ENCODE measurements at regions not wholly inside any gene's neighbourhood (a gene's known extent, or its start where the extent isn't known, plus 50 kb on each side); places are given as distances from the start of the nearest gene placed in this dataset.
"Not testable (repeated sequence)": the region's sequence is repeated elsewhere in the genome, so short reads cannot be mapped to it uniquely, and the experiment has no call there.

DNA sequence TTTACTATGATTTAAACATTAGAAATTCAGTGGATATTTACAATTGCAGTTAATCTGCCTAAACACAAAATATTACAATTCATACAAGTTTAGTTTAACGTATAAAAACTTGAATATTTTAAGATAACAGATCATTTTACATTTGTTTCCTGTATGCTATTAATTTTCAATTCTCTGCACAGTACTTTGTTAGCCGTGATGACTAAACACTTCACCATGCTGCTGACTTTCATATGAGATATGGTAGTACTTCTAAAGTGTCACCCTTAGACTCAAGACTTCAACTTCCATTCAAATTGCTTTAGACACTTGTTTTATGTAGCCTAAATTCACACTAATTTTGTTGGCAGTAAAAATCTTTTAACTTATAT, 1646.4 kb upstream of the ADGRL3 start:
- Mint-ChIP-seq H3K9me3 (peaks cover 0 to 2% of the 10 kb centered on the region in 2 experiments; a peak in 2 of 5 replicates), H3K36me3 (ENCODE audit: insufficient read depth in 1 of 3, low read depth in 3 of 3) (no peaks in the 10 kb centered on the region), H3K4me1 (no peaks in the 10 kb centered on the region), H3K27ac (no peak overlapping the region), H3K4me3 (no peak overlapping the region), H3K27me3 (ENCODE audit: low read depth) (no peaks in the 10 kb centered on the region)
- Histone ChIP-seq H2BK5ac (ENCODE audit: insufficient read length, low read length) (no peak overlapping the region), H2BK20ac (ENCODE audit: low read depth, low read length, poor library complexity, severe bottlenecking) (no peak overlapping the region), H3K9me3 (ENCODE audit: control insufficient read depth, low read depth, low read length) (no peaks in the 10 kb centered on the region), H3K56ac (ENCODE audit: insufficient read length, low read depth, low read length) (no peak overlapping the region), H3K79me2 (ENCODE audit: insufficient read depth, low read length) (no peaks in the 10 kb centered on the region), H4K20me1 (ENCODE audit: control insufficient read depth, insufficient read depth, insufficient read length) (no peaks in the 10 kb centered on the region), H4K91ac (ENCODE audit: insufficient read length, low read depth, low read length) (no peak overlapping the region), H2AFZ (ENCODE audit: low read length) (no peak overlapping the region), H4K8ac (replicated peaks; ENCODE audit: insufficient read length, low read depth, low read length) (no peak overlapping the region), H3K79me1 (ENCODE audit: insufficient read depth, low read depth, low read length, poor library complexity, severe bottlenecking) (no peaks in the 10 kb centered on the region), H3K4ac (ENCODE audit: low read depth, low read length) (no peak overlapping the region), H4K5ac (ENCODE audit: insufficient read length, low read depth, low read length) (no peak overlapping the region), H3T11ph (ENCODE audit: low read length) (no peak overlapping the region), H3K18ac (ENCODE audit: insufficient read length, low read depth, low read length) (no peak overlapping the region), H3K27me3 (ENCODE audit: insufficient read depth, low read length) (no peaks in the 10 kb centered on the region), H2BK12ac (ENCODE audit: insufficient read length, low read depth, low read length) (no peak overlapping the region), H2BK120ac (ENCODE audit: low read depth, low read length, poor library complexity, severe bottlenecking) (no peak overlapping the region), H3K4me2 (ENCODE audit: insufficient read depth, insufficient read length, low read length) (no peak overlapping the region), H2BK15ac (ENCODE audit: low read depth, low read length) (no peak overlapping the region), H3K23ac (ENCODE audit: insufficient read length, low read depth, low read length) (no peak overlapping the region), H2AK5ac (ENCODE audit: insufficient read length, low read length) (no peak overlapping the region), H3K4me1 (ENCODE audit: insufficient read depth, low read length) (no peaks in the 10 kb centered on the region), H3K14ac (ENCODE audit: insufficient read depth, low read length) (no peak overlapping the region), H3K9ac (ENCODE audit: extremely low read depth, insufficient read length, low read length) (no peak overlapping the region), H3K27ac (ENCODE audit: insufficient read length, low read depth, low read length) (no peak overlapping the region), H3K23me2 (ENCODE audit: insufficient read length, low read depth, low read length, poor library complexity, severe bottlenecking) (no peaks in the 10 kb centered on the region)
- no peak for DNase-seq
- TF ChIP-seq, protein P1, sequence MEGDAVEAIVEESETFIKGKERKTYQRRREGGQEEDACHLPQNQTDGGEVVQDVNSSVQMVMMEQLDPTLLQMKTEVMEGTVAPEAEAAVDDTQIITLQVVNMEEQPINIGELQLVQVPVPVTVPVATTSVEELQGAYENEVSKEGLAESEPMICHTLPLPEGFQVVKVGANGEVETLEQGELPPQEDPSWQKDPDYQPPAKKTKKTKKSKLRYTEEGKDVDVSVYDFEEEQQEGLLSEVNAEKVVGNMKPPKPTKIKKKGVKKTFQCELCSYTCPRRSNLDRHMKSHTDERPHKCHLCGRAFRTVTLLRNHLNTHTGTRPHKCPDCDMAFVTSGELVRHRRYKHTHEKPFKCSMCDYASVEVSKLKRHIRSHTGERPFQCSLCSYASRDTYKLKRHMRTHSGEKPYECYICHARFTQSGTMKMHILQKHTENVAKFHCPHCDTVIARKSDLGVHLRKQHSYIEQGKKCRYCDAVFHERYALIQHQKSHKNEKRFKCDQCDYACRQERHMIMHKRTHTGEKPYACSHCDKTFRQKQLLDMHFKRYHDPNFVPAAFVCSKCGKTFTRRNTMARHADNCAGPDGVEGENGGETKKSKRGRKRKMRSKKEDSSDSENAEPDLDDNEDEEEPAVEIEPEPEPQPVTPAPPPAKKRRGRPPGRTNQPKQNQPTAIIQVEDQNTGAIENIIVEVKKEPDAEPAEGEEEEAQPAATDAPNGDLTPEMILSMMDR (conservative IDR thresholded peaks at IDR 0.05) = no peak
- no CpG with 5 or more reads among the region's 2 CpGs for WGBS (ENCODE audit: extremely low coverage, insufficient read length, low lambda C conversion rate)

DNA sequence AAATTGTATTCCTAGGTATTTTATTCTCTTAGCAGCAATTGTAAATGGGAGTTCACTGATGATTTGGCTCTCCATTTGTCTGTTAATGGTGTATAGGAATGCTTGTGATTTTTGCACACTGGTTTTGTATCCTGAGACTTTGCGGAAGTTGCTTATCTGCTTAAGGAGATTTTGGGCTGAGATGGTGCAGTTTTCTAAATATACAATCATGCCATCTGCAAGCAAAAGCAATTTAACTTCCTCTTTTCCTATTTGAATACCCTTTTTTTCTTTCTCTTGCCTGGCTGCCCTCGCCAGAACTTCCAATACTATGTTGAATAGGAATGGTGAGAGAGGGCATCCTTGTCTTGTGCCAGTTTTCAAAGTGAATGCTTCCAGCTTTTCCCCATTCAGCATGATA, 1643.9 kb upstream of the ADGRL3 start:
- not testable (repeated sequence) for H2BK12ac ChIP-seq (ENCODE audit: insufficient read length, low read depth, low read length); H3K9me3 ChIP-seq (ENCODE audit: control insufficient read depth, low read depth, low read length); H4K20me1 ChIP-seq (ENCODE audit: control insufficient read depth, insufficient read depth, insufficient read length); H3K36me3 Mint-ChIP-seq (ENCODE audit: insufficient read depth in 1 of 3, low read depth in 3 of 3); H3K23ac ChIP-seq (ENCODE audit: insufficient read length, low read depth, low read length); H2BK120ac ChIP-seq (ENCODE audit: low read depth, low read length, poor library complexity, severe bottlenecking); H3K4me3 Mint-ChIP-seq; H4K91ac ChIP-seq (ENCODE audit: insufficient read length, low read depth, low read length); H3K9me3 Mint-ChIP-seq; H3K79me2 ChIP-seq (ENCODE audit: insufficient read depth, low read length); H3K27ac Mint-ChIP-seq; H3T11ph ChIP-seq (ENCODE audit: low read length); H2AFZ ChIP-seq (ENCODE audit: low read length); H3K4me2 ChIP-seq (ENCODE audit: insufficient read depth, insufficient read length, low read length); H2BK15ac ChIP-seq (ENCODE audit: low read depth, low read length); H3K23me2 ChIP-seq (ENCODE audit: insufficient read length, low read depth, low read length, poor library complexity, severe bottlenecking); H2BK5ac ChIP-seq (ENCODE audit: insufficient read length, low read length); H2BK20ac ChIP-seq (ENCODE audit: low read depth, low read length, poor library complexity, severe bottlenecking); H3K4ac ChIP-seq (ENCODE audit: low read depth, low read length); H3K27me3 Mint-ChIP-seq (ENCODE audit: low read depth); H3K4me1 ChIP-seq (ENCODE audit: insufficient read depth, low read length); H4K8ac ChIP-seq (replicated peaks; ENCODE audit: insufficient read length, low read depth, low read length); H3K79me1 ChIP-seq (ENCODE audit: insufficient read depth, low read depth, low read length, poor library complexity, severe bottlenecking); H3K14ac ChIP-seq (ENCODE audit: insufficient read depth, low read length); H4K5ac ChIP-seq (ENCODE audit: insufficient read length, low read depth, low read length); H3K9ac ChIP-seq (ENCODE audit: extremely low read depth, insufficient read length, low read length); H2AK5ac ChIP-seq (ENCODE audit: insufficient read length, low read length); H3K18ac ChIP-seq (ENCODE audit: insufficient read length, low read depth, low read length); H3K56ac ChIP-seq (ENCODE audit: insufficient read length, low read depth, low read length); H3K27me3 ChIP-seq (ENCODE audit: insufficient read depth, low read length); DNase-seq; H3K4me1 Mint-ChIP-seq; H3K27ac ChIP-seq (ENCODE audit: insufficient read length, low read depth, low read length)
- no CpG with 5 or more reads among the region's 2 CpGs for WGBS (ENCODE audit: extremely low coverage, insufficient read length, low lambda C conversion rate)

All from H9 (cell line).